ENCODE measurements at regions not wholly inside any gene's neighbourhood (a gene's known extent, or its start where the extent isn't known, plus 50 kb on each side); places are given as distances from the start of the nearest gene placed in this dataset.

- TF ChIP-seq NR2C2 (IDR thresholded peaks at IDR 0.05; ENCODE audit: borderline replicate concordance, control insufficient read depth, insufficient read length, low read depth) (no peak), MLLT1 (IDR thresholded peaks at IDR 0.05) (no peak), RBBP5 (conservative IDR thresholded peaks at IDR 0.05) (no peak)
These were observed 90.0 kb upstream of the TNP1 start for GRCh38 chr2:216949700-216950413.

Measured in GM12878 (cell line).